ENCODE measurements at regions not wholly inside any gene's neighbourhood (a gene's known extent, or its start where the extent isn't known, plus 50 kb on each side); places are given as distances from the start of the nearest gene placed in this dataset.

- H3K9me3 Mint-ChIP-seq (ENCODE audit: unreplicated experiment) = peaks cover 3% of the 10 kb centered on the region
- H3K4me1 Mint-ChIP-seq (ENCODE audit: low read depth, unreplicated experiment) = peaks cover 14% of the 10 kb centered on the region
Measured at GRCh38 chr2:136255127-136255526, 137.2 kb upstream of the CXCR4 start.

GRCh38 chr2:136254681-136255080, 136.7 kb upstream of the CXCR4 start:
- no peak for TF ChIP-seq CTCF (IDR thresholded peaks at IDR 0.05; ENCODE audit: partially characterized antibody, unreplicated experiment)
- H3K9me3 Mint-ChIP-seq (ENCODE audit: unreplicated experiment) = peaks cover 3% of the 10 kb centered on the region
- H3K27ac Mint-ChIP-seq (ENCODE audit: unreplicated experiment) = no peak overlapping the region
- DNase-seq = no peak
- peaks cover 14% of the 10 kb centered on the region for H3K4me1 Mint-ChIP-seq (ENCODE audit: low read depth, unreplicated experiment)
- H3K36me3 Mint-ChIP-seq (ENCODE audit: unreplicated experiment) = no peaks in the 10 kb centered on the region
- no peaks in the 10 kb centered on the region for H3K27me3 Mint-ChIP-seq (ENCODE audit: unreplicated experiment)
- H3K4me3 Mint-ChIP-seq (ENCODE audit: unreplicated experiment) = no peak overlapping the region

More at GRCh38 chr2:136255127-136255526, 137.2 kb upstream of the CXCR4 start:
- TF ChIP-seq CTCF (IDR thresholded peaks at IDR 0.05; ENCODE audit: partially characterized antibody, unreplicated experiment) = no peak
- DNase-seq = no peak
- Mint-ChIP-seq H3K4me3 (ENCODE audit: unreplicated experiment) (no peak overlapping the region), H3K36me3 (ENCODE audit: unreplicated experiment) (no peaks in the 10 kb centered on the region), H3K27me3 (ENCODE audit: unreplicated experiment) (peaks cover under 1% of the 10 kb centered on the region), H3K27ac (ENCODE audit: unreplicated experiment) (no peak overlapping the region)

- H3K36me3 Mint-ChIP-seq (ENCODE audit: unreplicated experiment) = no peaks in the 10 kb centered on the region
- no peak for TF ChIP-seq CTCF (IDR thresholded peaks at IDR 0.05; ENCODE audit: partially characterized antibody, unreplicated experiment)
- no peak for DNase-seq
- no peak overlapping the region for H3K4me3 Mint-ChIP-seq (ENCODE audit: unreplicated experiment)
- H3K27me3 Mint-ChIP-seq (ENCODE audit: unreplicated experiment) = no peaks in the 10 kb centered on the region
- no peak overlapping the region for H3K27ac Mint-ChIP-seq (ENCODE audit: unreplicated experiment)
- peaks cover 5% of the 10 kb centered on the region for H3K9me3 Mint-ChIP-seq (ENCODE audit: unreplicated experiment)
- H3K4me1 Mint-ChIP-seq (ENCODE audit: low read depth, unreplicated experiment) = peaks cover 22% of the 10 kb centered on the region
Measured at GRCh38 chr2:136253288-136254004, 135.5 kb upstream of the CXCR4 start.

GRCh38 chr2:136251885-136252585, 134.1 kb upstream of the CXCR4 start:
- peaks cover 17% of the 10 kb centered on the region for H3K9me3 Mint-ChIP-seq (ENCODE audit: unreplicated experiment)
- H3K4me1 Mint-ChIP-seq (ENCODE audit: low read depth, unreplicated experiment) = peaks cover 30% of the 10 kb centered on the region
- no peaks in the 10 kb centered on the region for H3K36me3 Mint-ChIP-seq (ENCODE audit: unreplicated experiment)
- no peak for TF ChIP-seq CTCF (IDR thresholded peaks at IDR 0.05; ENCODE audit: partially characterized antibody, unreplicated experiment)
- peaks cover 7% of the 10 kb centered on the region for H3K27me3 Mint-ChIP-seq (ENCODE audit: unreplicated experiment)
- no peak for DNase-seq
- H3K27ac Mint-ChIP-seq (ENCODE audit: unreplicated experiment) = no peak overlapping the region
- H3K4me3 Mint-ChIP-seq (ENCODE audit: unreplicated experiment) = no peak overlapping the region
